Endodermal cell (in vitro differentiated cells): ENCODE measurements at regions not wholly inside any gene's neighbourhood (a gene's known extent, or its start where the extent isn't known, plus 50 kb on each side); places are given as distances from the start of the nearest gene placed in this dataset.

Experiments used
- DNase-seq: peaks from one replicate; pipeline ENCODE4 v3.0.0-alpha.2; 2017
- H3K27ac ChIP-seq: 2 replicates; pipeline ENCODE4 v1.5.1; 2013; ENCODE audit warnings: mild to moderate bottlenecking, low read depth, low read length, moderate library complexity
- H3K27me3 ChIP-seq: 2 replicates; pipeline ENCODE4 v1.6.1; 2013; ENCODE audit warnings: mild to moderate bottlenecking, low read length, moderate library complexity; ENCODE audit not compliant: insufficient read depth, control insufficient read depth, poor library complexity, severe bottlenecking
- H3K36me3 ChIP-seq: 2 replicates; pipeline ENCODE4 v1.7.0; 2013; ENCODE audit warnings: mild to moderate bottlenecking, low read length, moderate library complexity; ENCODE audit not compliant: control insufficient read depth, insufficient read depth
- H3K4me1 ChIP-seq: one replicate; pipeline ENCODE4 v1.7.0; 2013; ENCODE audit warnings: low read length; ENCODE audit not compliant: control insufficient read depth, insufficient read depth
- H3K4me3 ChIP-seq: 2 replicates; pipeline ENCODE4 v1.5.1; 2013; ENCODE audit warnings: mild to moderate bottlenecking, low read length, moderate library complexity
- H3K9ac ChIP-seq: 2 replicates; pipeline ENCODE4 v1.6.1; 2013; ENCODE audit warnings: mild to moderate bottlenecking, low read length, moderate library complexity; ENCODE audit not compliant: poor library complexity, severe bottlenecking; ENCODE audit errors: extremely low read depth
- H3K9me3 ChIP-seq: 2 replicates; pipeline ENCODE4 v1.6.1; 2013; ENCODE audit warnings: mild to moderate bottlenecking, low read length, moderate library complexity; ENCODE audit not compliant: control insufficient read depth
- H3K27ac Mint-ChIP-seq: 2 replicates; pipeline ENCODE4 v1.8.0; 2020; ENCODE audit warnings: mixed read lengths
- H3K27me3 Mint-ChIP-seq: 2 replicates; pipeline ENCODE4 v1.8.0; 2021; ENCODE audit warnings: mild to moderate bottlenecking, mixed read lengths; ENCODE audit not compliant: insufficient read depth
- H3K36me3 Mint-ChIP-seq: 2 replicates; pipeline ENCODE4 v1.8.0; 2020; ENCODE audit warnings: low read depth, mixed read lengths
- H3K4me1 Mint-ChIP-seq: 2 replicates; pipeline ENCODE4 v1.8.0; 2020; ENCODE audit warnings: mixed read lengths
- H3K4me3 Mint-ChIP-seq: 2 replicates; pipeline ENCODE4 v1.8.0; 2020; ENCODE audit warnings: mild to moderate bottlenecking, moderate library complexity, mixed read lengths
- H3K9me3 Mint-ChIP-seq: 2 replicates; pipeline ENCODE4 v1.8.0; 2020; ENCODE audit warnings: mild to moderate bottlenecking, mixed read lengths
- whole genome bisulfite sequencing, 2 experiments: methylation state at CpG; one replicate each; pipeline versions ENCODE4 v1.1.5 to v1.1.7; 2013; ENCODE audit warnings: missing lambda C conversion rate in 2 of 2, mixed read lengths in 1 of 2; ENCODE audit not compliant: insufficient coverage in 1 of 2, insufficient read length in 1 of 2; 5-methylcytosine and 5-hydroxymethylcytosine counted together
- TF ChIP-seq, protein P1 (sequence below): fragments of 200-600 bp; sonication (generic); conservative IDR thresholded peaks from 2 replicates; pipeline ENCODE4 v1.5.0; 2021; ENCODE audit warnings: antibody characterized with exemption, mild to moderate bottlenecking

DNA sequence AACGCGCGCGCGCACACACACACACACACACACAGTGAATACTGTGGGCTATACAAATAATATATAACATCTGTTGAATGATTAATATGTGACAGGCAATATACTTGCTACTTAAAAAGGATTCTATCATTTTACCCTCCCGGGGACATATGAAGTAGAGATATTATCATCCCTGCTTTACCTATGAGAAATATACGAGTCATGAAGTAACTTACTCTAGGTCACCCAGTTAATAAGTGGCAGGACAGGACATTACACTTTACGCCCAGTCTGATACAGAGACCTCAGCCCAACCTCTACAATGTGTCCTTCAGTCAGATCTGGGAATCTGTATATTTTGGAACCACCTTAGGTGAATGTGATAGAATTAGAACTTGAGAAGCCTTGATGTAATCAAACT is 55.4 kb downstream of the CCDC54 start:
- H3K27me3 Mint-ChIP-seq: peaks cover 11% of the 10 kb centered on the region
- Histone ChIP-seq H3K36me3 (no peaks in the 10 kb centered on the region), H3K9me3 (no peaks in the 10 kb centered on the region), H3K9ac (peak overlapping the region; percentile 67), H3K4me3 (peak overlapping the region; percentile 84), H3K27ac (no peak overlapping the region), H3K27me3 (peaks cover 8% of the 10 kb centered on the region), H3K4me1 (peaks cover 15% of the 10 kb centered on the region)
- no peaks in the 10 kb centered on the region for H3K9me3 Mint-ChIP-seq
- no peaks in the 10 kb centered on the region for H3K36me3 Mint-ChIP-seq
- peaks cover 10% of the 10 kb centered on the region for H3K4me1 Mint-ChIP-seq
- no peak for DNase-seq
- H3K4me3 Mint-ChIP-seq: peak overlapping the region; percentile 73
- peak overlapping the region; percentile 99 for H3K27ac Mint-ChIP-seq
- 88 to 100% methylated on average over 1 to 3 of the region's 8 CpGs for WGBS, 2 experiments
- TF ChIP-seq, protein P1, sequence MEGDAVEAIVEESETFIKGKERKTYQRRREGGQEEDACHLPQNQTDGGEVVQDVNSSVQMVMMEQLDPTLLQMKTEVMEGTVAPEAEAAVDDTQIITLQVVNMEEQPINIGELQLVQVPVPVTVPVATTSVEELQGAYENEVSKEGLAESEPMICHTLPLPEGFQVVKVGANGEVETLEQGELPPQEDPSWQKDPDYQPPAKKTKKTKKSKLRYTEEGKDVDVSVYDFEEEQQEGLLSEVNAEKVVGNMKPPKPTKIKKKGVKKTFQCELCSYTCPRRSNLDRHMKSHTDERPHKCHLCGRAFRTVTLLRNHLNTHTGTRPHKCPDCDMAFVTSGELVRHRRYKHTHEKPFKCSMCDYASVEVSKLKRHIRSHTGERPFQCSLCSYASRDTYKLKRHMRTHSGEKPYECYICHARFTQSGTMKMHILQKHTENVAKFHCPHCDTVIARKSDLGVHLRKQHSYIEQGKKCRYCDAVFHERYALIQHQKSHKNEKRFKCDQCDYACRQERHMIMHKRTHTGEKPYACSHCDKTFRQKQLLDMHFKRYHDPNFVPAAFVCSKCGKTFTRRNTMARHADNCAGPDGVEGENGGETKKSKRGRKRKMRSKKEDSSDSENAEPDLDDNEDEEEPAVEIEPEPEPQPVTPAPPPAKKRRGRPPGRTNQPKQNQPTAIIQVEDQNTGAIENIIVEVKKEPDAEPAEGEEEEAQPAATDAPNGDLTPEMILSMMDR: no peak

DNA sequence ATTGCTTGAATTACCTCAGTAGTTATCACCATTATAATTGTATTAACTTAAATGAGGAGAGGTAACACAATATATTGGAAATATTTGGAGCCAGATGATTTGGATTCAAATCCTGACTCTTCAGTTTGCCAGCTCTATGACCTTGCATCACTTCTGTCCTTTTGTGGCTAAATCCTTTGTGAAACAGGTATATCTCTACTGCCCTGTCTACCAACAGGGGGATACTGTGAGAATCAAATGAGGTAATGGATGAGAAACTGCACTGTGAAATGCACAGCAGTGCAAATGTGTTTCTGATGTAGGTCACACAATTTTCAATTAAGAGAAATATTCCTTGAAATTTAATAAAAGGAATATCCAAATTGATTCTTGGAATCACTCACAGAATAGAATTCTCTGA is 58.8 kb downstream of the CCDC54 start:
- no peaks in the 10 kb centered on the region for H3K27me3 Mint-ChIP-seq
- Histone ChIP-seq H3K9ac (no peak overlapping the region), H3K27ac (no peak overlapping the region), H3K4me1 (peaks cover 10% of the 10 kb centered on the region), H3K36me3 (no peaks in the 10 kb centered on the region), H3K4me3 (no peak overlapping the region), H3K9me3 (no peaks in the 10 kb centered on the region), H3K27me3 (no peaks in the 10 kb centered on the region)
- peaks cover 7% of the 10 kb centered on the region for H3K4me1 Mint-ChIP-seq
- H3K9me3 Mint-ChIP-seq: no peaks in the 10 kb centered on the region
- H3K27ac Mint-ChIP-seq: no peak overlapping the region
- no peak for DNase-seq
- no peaks in the 10 kb centered on the region for H3K36me3 Mint-ChIP-seq
- TF ChIP-seq, protein P1: peak; percentile 54
- no peak overlapping the region for H3K4me3 Mint-ChIP-seq

DNA sequence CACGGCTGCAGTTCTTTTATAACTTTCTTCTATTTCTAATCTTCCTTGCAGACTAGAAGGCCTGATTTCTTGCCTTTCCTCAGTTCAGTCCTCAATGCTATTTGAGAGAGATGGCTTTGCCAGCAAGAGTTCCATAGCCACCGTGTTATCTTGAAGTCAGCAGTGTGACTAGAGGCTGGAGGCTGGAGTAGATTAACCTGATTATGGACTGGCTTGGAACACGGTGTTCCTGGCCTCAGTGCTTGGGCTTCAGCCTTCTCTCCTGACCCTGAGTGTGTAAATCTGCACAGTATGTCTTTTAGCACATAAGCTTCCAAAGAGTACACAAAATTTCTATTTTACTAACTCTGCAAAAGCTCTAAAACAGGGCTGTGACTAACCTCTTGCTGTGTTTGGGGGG is 61.4 kb downstream of the CCDC54 start:
- Histone ChIP-seq H3K27ac (no peak overlapping the region), H3K9me3 (no peaks in the 10 kb centered on the region), H3K4me3 (no peak overlapping the region), H3K36me3 (no peaks in the 10 kb centered on the region), H3K9ac (no peak overlapping the region), H3K27me3 (no peaks in the 10 kb centered on the region), H3K4me1 (peaks cover 5% of the 10 kb centered on the region)
- 75 to 87% methylated on average over 1 to 3 of the region's 3 CpGs for WGBS, 2 experiments
- no peak for DNase-seq
- Mint-ChIP-seq H3K27me3 (no peaks in the 10 kb centered on the region), H3K4me3 (no peak overlapping the region), H3K9me3 (no peaks in the 10 kb centered on the region), H3K36me3 (no peaks in the 10 kb centered on the region), H3K27ac (no peak overlapping the region), H3K4me1 (no peaks in the 10 kb centered on the region)
- TF ChIP-seq, protein P1: no peak
